GM23338 (cell line): ENCODE measurements at regions not wholly inside any gene's neighbourhood (a gene's known extent, or its start where the extent isn't known, plus 50 kb on each side); places are given as distances from the start of the nearest gene placed in this dataset.

Experiments used
- CREB1 ChIP-seq: fragments of 250-450 bp; sonication (Bioruptor Pico); IDR thresholded peaks from 2 replicates; pipeline ENCODE4 v1.5.0; 2020; ENCODE audit warnings: low read depth, mild to moderate bottlenecking, moderate library complexity
- EZH2 ChIP-seq: fragments of 200-600 bp; sonication (generic); IDR thresholded peaks from one replicate; pipeline ENCODE4 v1.8.0; 2017; ENCODE audit warnings: antibody characterized with exemption, mild to moderate bottlenecking, low read depth; ENCODE audit not compliant: unreplicated experiment
- EZH2phosphoT487 ChIP-seq: fragments of 200-600 bp; sonication (generic); IDR thresholded peaks from one replicate; pipeline ENCODE4 v1.8.1; 2018; ENCODE audit warnings: antibody characterized with exemption; ENCODE audit not compliant: unreplicated experiment
- JUNB ChIP-seq: IDR thresholded peaks from one replicate; pipeline ENCODE4 v1.6.1; 2016; ENCODE audit warnings: antibody characterized with exemption; ENCODE audit not compliant: unreplicated experiment
- POLR2AphosphoS5 ChIP-seq: IDR thresholded peaks from 2 replicates; pipeline ENCODE4 v1.6.1; 2016; ENCODE audit warnings: antibody characterized with exemption, low read depth
- STAT1 ChIP-seq: IDR thresholded peaks from one replicate; pipeline ENCODE4 v1.6.1; 2016; ENCODE audit warnings: antibody characterized with exemption; ENCODE audit not compliant: unreplicated experiment
- ZNF114 ChIP-seq: fragments of 250-450 bp; sonication (Bioruptor Pico); IDR thresholded peaks from 2 replicates; pipeline ENCODE4 v1.5.0; 2020; ENCODE audit warnings: mild to moderate bottlenecking, moderate library complexity
- TF ChIP-seq, protein P1 (sequence below), 2 experiments: fragments of 200-600 bp in 1 of 2; sonication (generic) in 1 of 2; conservative IDR thresholded peaks; 2 replicates each; pipeline versions ENCODE4 v1.5.1 to v1.6.1; 2016 to 2017; ENCODE audit warnings: antibody characterized with exemption in 2 of 2, low read depth in 2 of 2, mild to moderate bottlenecking in 2 of 2, moderate library complexity in 1 of 2
- TF ChIP-seq, protein P2 (sequence below): IDR thresholded peaks from one replicate; pipeline ENCODE4 v1.6.1; 2018; ENCODE audit warnings: antibody characterized with exemption; ENCODE audit not compliant: unreplicated experiment

DNA sequence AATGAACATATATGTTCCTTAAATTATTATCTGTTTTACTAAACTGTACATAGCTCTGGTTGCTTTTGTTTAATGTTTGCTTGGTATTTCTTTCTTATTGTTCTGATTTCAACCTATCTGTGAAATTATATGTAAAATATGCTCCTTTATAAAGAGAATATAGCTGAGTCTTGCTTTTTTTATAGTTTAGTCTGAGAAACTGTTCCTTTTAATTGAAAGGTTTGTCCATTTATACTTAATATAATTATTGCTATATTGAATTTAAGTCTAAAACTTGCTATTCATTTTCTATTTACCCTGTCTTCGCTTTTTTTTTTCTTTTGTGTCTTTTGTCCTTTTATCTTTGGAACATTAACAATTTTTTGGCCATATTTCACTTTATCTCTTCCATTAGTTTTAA lies 712.0 kb downstream of the MAT2B start:
- TF ChIP-seq, protein P1, sequence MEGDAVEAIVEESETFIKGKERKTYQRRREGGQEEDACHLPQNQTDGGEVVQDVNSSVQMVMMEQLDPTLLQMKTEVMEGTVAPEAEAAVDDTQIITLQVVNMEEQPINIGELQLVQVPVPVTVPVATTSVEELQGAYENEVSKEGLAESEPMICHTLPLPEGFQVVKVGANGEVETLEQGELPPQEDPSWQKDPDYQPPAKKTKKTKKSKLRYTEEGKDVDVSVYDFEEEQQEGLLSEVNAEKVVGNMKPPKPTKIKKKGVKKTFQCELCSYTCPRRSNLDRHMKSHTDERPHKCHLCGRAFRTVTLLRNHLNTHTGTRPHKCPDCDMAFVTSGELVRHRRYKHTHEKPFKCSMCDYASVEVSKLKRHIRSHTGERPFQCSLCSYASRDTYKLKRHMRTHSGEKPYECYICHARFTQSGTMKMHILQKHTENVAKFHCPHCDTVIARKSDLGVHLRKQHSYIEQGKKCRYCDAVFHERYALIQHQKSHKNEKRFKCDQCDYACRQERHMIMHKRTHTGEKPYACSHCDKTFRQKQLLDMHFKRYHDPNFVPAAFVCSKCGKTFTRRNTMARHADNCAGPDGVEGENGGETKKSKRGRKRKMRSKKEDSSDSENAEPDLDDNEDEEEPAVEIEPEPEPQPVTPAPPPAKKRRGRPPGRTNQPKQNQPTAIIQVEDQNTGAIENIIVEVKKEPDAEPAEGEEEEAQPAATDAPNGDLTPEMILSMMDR (conservative IDR thresholded peaks at IDR 0.05; ENCODE audit: low read depth in 2 of 2) = no peak
- TF ChIP-seq EZH2phosphoT487 (no peak), EZH2 (no peak), CREB1 (no peak), POLR2AphosphoS5 (no peak), JUNB (no peak), STAT1 (no peak), ZNF114 (CRISPR knock-in tag) (no peak)
- TF ChIP-seq, protein P2, sequence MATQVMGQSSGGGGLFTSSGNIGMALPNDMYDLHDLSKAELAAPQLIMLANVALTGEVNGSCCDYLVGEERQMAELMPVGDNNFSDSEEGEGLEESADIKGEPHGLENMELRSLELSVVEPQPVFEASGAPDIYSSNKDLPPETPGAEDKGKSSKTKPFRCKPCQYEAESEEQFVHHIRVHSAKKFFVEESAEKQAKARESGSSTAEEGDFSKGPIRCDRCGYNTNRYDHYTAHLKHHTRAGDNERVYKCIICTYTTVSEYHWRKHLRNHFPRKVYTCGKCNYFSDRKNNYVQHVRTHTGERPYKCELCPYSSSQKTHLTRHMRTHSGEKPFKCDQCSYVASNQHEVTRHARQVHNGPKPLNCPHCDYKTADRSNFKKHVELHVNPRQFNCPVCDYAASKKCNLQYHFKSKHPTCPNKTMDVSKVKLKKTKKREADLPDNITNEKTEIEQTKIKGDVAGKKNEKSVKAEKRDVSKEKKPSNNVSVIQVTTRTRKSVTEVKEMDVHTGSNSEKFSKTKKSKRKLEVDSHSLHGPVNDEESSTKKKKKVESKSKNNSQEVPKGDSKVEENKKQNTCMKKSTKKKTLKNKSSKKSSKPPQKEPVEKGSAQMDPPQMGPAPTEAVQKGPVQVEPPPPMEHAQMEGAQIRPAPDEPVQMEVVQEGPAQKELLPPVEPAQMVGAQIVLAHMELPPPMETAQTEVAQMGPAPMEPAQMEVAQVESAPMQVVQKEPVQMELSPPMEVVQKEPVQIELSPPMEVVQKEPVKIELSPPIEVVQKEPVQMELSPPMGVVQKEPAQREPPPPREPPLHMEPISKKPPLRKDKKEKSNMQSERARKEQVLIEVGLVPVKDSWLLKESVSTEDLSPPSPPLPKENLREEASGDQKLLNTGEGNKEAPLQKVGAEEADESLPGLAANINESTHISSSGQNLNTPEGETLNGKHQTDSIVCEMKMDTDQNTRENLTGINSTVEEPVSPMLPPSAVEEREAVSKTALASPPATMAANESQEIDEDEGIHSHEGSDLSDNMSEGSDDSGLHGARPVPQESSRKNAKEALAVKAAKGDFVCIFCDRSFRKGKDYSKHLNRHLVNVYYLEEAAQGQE = no peak
